ENCODE measurements at regions not wholly inside any gene's neighbourhood (a gene's known extent, or its start where the extent isn't known, plus 50 kb on each side); places are given as distances from the start of the nearest gene placed in this dataset.

GRCh38 chr18:22871809-22872525, 61.2 kb upstream of the RBBP8 start:
- no peaks in the 10 kb centered on the region for H3K9me3 Mint-ChIP-seq
- Histone ChIP-seq H3K9me3 (ENCODE audit: control insufficient read depth in 1 of 2, low read length in 2 of 2) (no peaks in the 10 kb centered on the region), H3K4me1 (ENCODE audit: insufficient read depth, low read length) (peaks cover 6% of the 10 kb centered on the region), H3K27me3 (ENCODE audit: insufficient read depth, low read length) (no peaks in the 10 kb centered on the region), H3K4me3 (ENCODE audit: low read length in 2 of 2) (no peak overlapping the region), H3K36me3 (ENCODE audit: insufficient read depth, low read length) (no peaks in the 10 kb centered on the region), H3K27ac (ENCODE audit: low read depth, low read length) (no peak overlapping the region)
- H3K27me3 Mint-ChIP-seq = peaks cover 7 to 8% of the 10 kb centered on the region in 2 donors
- no peaks in the 10 kb centered on the region for H3K36me3 Mint-ChIP-seq
- H3K27ac Mint-ChIP-seq = peak overlapping the region in 2 of 7 donors; percentile 1 to 4
- ChIA-PET CTCF (ENCODE audit: partially characterized antibody) (no interaction called here), POLR2A (ENCODE audit: partially characterized antibody) (no interaction called here)
- no peak for DNase-seq
- H3K4me3 Mint-ChIP-seq = peak overlapping the region in 3 of 8 donors; percentile 7 to 60 (median 43)
- peaks cover 7 to 15% (median 10%) of the 10 kb centered on the region in 4 donors for H3K4me1 Mint-ChIP-seq
- intact Hi-C loops (cut with micrococcal nuclease) = no loop called here

- peaks cover 6 to 7% of the 10 kb centered on the region in 2 donors for H3K27me3 Mint-ChIP-seq
- no peaks in the 10 kb centered on the region for H3K36me3 ChIP-seq (ENCODE audit: insufficient read depth, low read length)
- no peak for DNase-seq
- peaks cover 6% of the 10 kb centered on the region for H3K4me1 ChIP-seq (ENCODE audit: insufficient read depth, low read length)
- H3K4me3 Mint-ChIP-seq = peak overlapping the region; percentile 0 to 69 (median 54)
- peak overlapping the region in 1 of 2 donors; percentile 7 for H3K4me3 ChIP-seq (ENCODE audit: low read length in 2 of 2)
- intact Hi-C loops (cut with micrococcal nuclease) = no loop called here
- no peak overlapping the region for H3K27ac ChIP-seq (ENCODE audit: low read depth, low read length)
- H3K9me3 Mint-ChIP-seq = no peaks in the 10 kb centered on the region
- H3K27me3 ChIP-seq (ENCODE audit: insufficient read depth, low read length) = no peaks in the 10 kb centered on the region
- ChIA-PET CTCF (ENCODE audit: partially characterized antibody) (interaction anchor here (0.5 kb wide), 1 partner anchor 613 kb away, joined by 3 read pairs; no protein-coding TSS in a partner anchor), POLR2A (ENCODE audit: partially characterized antibody) (no interaction called here)
- peaks cover 7 to 15% (median 10%) of the 10 kb centered on the region in 4 donors for H3K4me1 Mint-ChIP-seq
- peak overlapping the region in 4 of 7 donors; percentile 0 to 55 (median 24) for H3K27ac Mint-ChIP-seq
- H3K36me3 Mint-ChIP-seq = no peaks in the 10 kb centered on the region
- no peaks in the 10 kb centered on the region for H3K9me3 ChIP-seq (ENCODE audit: control insufficient read depth in 1 of 2, low read length in 2 of 2)
These were observed 60.1 kb upstream of the RBBP8 start for GRCh38 chr18:22872900-22873537.

- H3K4me1 Mint-ChIP-seq = no peaks in the 10 kb centered on the region
- H3K36me3 Mint-ChIP-seq = no peaks in the 10 kb centered on the region
- ChIA-PET CTCF (ENCODE audit: partially characterized antibody) (no interaction called here), POLR2A (ENCODE audit: partially characterized antibody) (no interaction called here)
- no peak overlapping the region for H3K4me3 ChIP-seq (ENCODE audit: low read length in 2 of 2)
- peaks cover 0 to 7% of the 10 kb centered on the region in 2 donors for H3K27me3 Mint-ChIP-seq
- DNase-seq = no peak
- H3K36me3 ChIP-seq (ENCODE audit: insufficient read depth, low read length) = no peaks in the 10 kb centered on the region
- H3K27ac ChIP-seq (ENCODE audit: low read depth, low read length) = no peak overlapping the region
- no peaks in the 10 kb centered on the region for H3K9me3 ChIP-seq (ENCODE audit: control insufficient read depth in 1 of 2, low read length in 2 of 2)
- no peak overlapping the region for H3K4me3 Mint-ChIP-seq
- no peaks in the 10 kb centered on the region for H3K4me1 ChIP-seq (ENCODE audit: insufficient read depth, low read length)
- no peaks in the 10 kb centered on the region for H3K9me3 Mint-ChIP-seq
- H3K27me3 ChIP-seq (ENCODE audit: insufficient read depth, low read length) = no peaks in the 10 kb centered on the region
- intact Hi-C loops (cut with micrococcal nuclease) = no loop called here
- no peak overlapping the region for H3K27ac Mint-ChIP-seq
These were observed 53.8 kb upstream of the RBBP8 start for GRCh38 chr18:22879293-22879692.

- Mint-ChIP-seq H3K9me3 (peaks cover 0 to 8% (median 2%) of the 10 kb centered on the region in 8 donors), H3K27me3 (peaks cover 5 to 13% of the 10 kb centered on the region in 2 donors), H3K36me3 (peaks cover 0 to 7% of the 10 kb centered on the region in 2 donors), H3K27ac (no peak overlapping the region), H3K4me1 (no peaks in the 10 kb centered on the region), H3K4me3 (no peak overlapping the region)
- intact Hi-C loops (cut with micrococcal nuclease) = no loop called here
- H3K27me3 ChIP-seq (ENCODE audit: insufficient read depth, low read length) = no peaks in the 10 kb centered on the region
- no peak overlapping the region for H3K4me3 ChIP-seq (ENCODE audit: low read length in 2 of 2)
- H3K36me3 ChIP-seq (ENCODE audit: insufficient read depth, low read length) = no peaks in the 10 kb centered on the region
- H3K4me1 ChIP-seq (ENCODE audit: insufficient read depth, low read length) = no peaks in the 10 kb centered on the region
- ChIA-PET POLR2A (ENCODE audit: partially characterized antibody) (no interaction called here), CTCF (ENCODE audit: partially characterized antibody) (no interaction called here)
- H3K27ac ChIP-seq (ENCODE audit: low read depth, low read length) = no peak overlapping the region
- DNase-seq = no peak
- no peaks in the 10 kb centered on the region for H3K9me3 ChIP-seq (ENCODE audit: control insufficient read depth in 1 of 2, low read length in 2 of 2)
These were observed 51.0 kb upstream of the RBBP8 start for GRCh38 chr18:22882084-22882483.

GRCh38 chr18:22883179-22883578, 49.9 kb upstream of the RBBP8 start:
- CTCF ChIA-PET (ENCODE audit: partially characterized antibody) = no interaction called here
- Histone ChIP-seq H3K4me1 (ENCODE audit: insufficient read depth, low read length) (no peaks in the 10 kb centered on the region), H3K27ac (ENCODE audit: low read depth, low read length) (no peak overlapping the region), H3K9me3 (ENCODE audit: control insufficient read depth in 1 of 2, low read length in 2 of 2) (no peaks in the 10 kb centered on the region), H3K4me3 (ENCODE audit: low read length in 2 of 2) (no peak overlapping the region), H3K27me3 (ENCODE audit: insufficient read depth, low read length) (no peaks in the 10 kb centered on the region), H3K36me3 (ENCODE audit: insufficient read depth, low read length) (no peaks in the 10 kb centered on the region)
- Mint-ChIP-seq H3K9me3 (peaks cover 0 to 8% (median 4%) of the 10 kb centered on the region in 8 donors), H3K27me3 (peaks cover 5 to 19% of the 10 kb centered on the region in 2 donors), H3K27ac (no peak overlapping the region), H3K36me3 (peaks cover 0 to 7% of the 10 kb centered on the region in 2 donors), H3K4me3 (no peak overlapping the region), H3K4me1 (no peaks in the 10 kb centered on the region)
- POLR2A ChIA-PET (ENCODE audit: partially characterized antibody) = no interaction called here
- intact Hi-C loops (cut with micrococcal nuclease) = no loop called here
- no peak for DNase-seq

Data from CD4-positive, alpha-beta memory T cell (primary cell).